Inflammatory macrophage treated with lipopolysaccharide for 1 hour (primary cell): ENCODE measurements at regions not wholly inside any gene's neighbourhood (a gene's known extent, or its start where the extent isn't known, plus 50 kb on each side); places are given as distances from the start of the nearest gene placed in this dataset.
"Not testable (repeated sequence)": the region's sequence is repeated elsewhere in the genome, so short reads cannot be mapped to it uniquely, and the experiment has no call there.

Source experiments
- DNase-seq, 2 donors: peaks; one replicate each; pipeline ENCODE4 v3.0.0-alpha.2; 2020 to 2022

DNA sequence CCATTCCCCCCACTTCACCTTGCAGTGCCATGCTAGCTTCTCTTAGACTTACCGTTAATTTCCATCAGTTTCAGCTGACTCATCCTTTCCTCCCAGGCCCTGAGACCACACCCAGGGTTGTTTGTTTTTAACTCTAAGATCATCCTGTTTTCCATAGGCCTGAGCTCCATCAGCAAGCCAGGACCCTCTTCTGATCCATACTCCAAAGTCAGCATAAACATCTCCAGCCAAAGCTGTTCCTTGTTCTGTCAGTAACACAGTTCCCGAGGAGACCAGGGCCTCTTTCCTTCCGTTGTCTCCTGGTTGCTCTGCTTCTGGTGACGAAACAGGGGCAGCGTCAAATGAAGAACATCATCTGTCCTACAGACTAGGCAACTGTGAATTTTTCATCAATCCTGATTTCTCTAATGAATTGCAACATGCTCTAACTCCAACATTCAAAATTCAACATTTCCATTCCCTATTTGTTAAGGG lies 83.8 kb upstream of the HNF1B start:
- peak; percentile 44 to 59 for DNase-seq

DNA sequence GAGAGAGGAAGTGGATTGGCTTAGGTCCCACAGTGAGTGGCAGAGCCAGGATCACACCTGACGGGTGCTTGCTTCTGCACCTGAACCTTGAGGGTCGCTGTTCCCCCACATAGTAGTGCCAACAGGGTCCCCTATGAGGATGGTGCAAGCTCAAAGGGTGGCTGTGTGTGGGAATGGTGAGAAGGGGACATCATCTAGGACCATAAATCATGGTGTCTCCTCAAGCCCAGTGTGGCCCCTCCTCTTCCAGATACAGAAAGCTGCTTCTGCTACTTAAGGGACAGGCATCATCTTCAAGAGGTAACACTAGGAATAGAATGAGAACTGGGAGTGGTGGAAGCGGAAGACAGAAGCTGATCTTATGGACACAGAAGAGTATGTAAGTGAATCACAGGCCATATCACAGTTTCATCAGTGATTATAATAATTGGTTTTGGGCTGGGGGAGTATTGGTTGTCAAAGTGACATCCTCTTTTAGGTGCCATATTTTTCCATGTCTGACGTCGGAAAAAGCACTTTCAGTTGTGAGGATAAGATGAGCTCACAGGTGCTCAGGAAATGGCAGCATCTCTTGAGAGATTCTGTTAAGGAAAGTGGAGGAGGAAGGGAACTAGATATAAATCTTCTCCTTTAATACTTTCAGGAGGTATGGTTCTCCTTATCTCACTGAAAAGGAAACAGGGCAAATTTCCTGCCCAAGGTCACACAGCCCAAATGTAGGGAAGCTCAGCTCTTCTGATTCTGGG lies 83.2 kb upstream of the HNF1B start:
- no peak for DNase-seq

DNA sequence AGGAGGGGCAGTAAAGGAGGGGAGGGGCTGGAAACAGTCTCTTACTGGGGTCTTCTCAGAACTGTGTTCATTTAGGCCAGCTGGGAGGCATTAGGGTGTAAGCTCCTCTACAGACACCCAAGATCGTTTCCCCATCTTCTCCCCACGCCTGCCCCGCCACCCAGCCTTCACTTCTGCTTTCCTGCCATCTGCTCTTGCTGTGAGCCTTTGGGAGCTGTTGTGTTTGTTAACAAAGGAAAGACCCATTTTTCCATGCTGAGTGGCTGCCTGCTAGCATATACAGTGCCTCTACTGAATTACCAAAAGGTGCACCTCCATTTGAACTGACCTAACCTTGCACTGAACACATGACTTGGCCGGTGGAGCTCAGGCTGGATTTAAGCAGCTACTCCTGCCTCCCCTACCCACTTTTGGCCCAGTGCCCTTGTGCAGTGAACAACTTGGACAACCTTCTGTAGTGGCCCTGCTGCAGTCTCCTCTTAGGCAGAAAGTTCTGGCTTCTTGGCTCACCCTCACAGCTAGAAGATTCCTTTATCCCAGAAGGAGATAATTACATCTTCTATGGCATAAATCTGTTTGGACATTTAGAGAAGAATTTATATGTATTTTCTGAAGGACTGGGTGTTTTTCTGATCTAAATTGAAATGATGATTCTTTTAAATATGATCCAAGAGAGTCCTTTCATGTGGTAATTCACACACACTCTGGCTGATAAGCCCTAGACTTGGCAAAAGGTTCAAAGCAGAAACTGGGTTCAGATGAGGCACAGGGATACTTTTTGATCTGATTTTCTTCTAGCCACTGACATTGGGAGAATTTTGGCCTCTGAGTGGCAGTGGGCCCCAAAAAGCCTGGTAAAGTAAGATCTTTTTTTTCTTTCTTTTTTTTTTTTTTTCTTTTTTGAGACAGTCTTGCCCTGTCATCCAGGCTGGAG lies 81.9 kb upstream of the HNF1B start:
- DNase-seq, result peak; percentile 87

DNA sequence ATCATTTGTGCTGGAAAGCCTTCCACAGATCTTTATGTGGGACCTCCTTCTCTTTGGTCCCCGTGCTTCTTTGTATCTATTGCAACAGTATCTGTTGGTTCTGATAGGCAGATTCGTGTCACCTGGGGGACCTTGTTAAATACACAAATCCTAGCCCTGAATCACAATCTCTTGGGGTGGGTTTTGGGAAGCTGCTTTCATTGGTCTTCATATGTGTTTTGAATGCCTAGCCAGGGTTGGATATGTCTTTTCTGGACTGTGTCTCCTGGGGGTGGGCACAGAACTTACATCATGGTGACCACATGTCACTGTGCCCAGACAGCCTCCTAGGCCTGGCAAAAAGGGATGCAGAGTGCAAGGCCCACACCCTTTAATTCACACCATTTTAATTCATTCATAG lies 81.0 kb upstream of the HNF1B start:
- DNase-seq, result no peak

DNA sequence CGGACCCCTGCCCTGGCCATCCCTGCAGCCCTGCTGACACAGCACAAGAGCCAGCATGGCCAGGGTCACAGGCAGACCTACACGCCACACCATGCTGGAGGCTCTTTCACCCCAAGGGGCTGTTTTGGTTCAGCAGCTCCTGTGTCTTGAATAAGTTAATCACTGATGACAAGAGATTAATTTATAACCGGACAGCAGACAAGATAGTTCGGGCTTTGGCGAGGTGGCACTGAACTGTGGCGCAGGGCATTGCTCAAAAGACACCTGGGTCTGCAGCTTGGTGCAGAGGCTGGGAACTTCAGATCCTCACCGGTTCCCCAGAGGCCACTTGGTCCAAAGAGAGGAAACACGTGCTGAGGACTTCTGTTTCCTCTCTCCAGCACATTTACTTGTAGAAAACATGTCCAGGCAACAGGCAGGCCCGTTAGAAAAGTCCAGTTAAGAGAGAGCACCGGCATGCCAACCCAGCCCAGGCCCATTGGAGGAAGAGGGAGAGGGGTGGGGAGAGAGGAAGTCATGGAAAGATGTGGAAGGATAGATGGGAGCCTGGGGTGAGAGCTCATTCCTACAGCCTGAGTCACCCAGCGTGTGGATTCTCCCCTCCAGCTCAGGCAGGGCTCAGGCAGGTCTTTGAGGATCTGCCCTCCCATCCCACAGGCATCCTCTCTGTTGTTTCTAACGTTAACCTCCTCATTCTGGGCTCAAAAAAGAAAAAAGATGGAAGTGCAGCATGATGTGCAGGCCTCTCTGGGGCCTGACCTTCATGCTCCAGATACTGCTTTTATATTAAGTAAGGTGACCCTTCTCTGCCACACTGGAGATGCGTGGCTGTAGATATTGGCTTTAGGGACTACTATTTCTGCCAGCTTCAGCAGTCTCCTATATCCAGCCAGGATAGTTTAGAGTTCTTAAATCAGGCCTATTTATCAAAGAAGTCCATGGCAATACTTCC lies 80.0 kb upstream of the HNF1B start:
- DNase-seq, result no peak

DNA sequence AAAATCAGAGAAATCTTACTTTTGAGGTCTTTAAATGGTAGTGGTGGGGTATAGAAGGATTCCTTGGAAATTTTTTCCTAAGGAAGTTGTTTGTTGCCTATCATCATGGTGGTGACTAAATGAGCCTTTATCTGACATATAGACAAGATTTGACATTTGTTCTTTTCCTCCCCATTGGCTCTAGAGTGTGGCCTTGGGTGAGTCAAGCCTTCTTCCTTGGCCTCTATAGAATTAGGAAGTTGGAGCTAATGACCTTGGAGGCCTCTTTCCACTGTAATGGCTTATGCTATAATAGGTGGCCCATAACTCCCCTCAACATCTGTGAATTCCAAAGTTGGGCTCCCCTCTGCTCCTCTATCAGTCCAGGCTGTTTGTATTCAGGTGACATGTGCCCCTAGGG lies 79.1 kb upstream of the HNF1B start:
- DNase-seq, result peak in 1 of 2 donors; percentile 39

DNA sequence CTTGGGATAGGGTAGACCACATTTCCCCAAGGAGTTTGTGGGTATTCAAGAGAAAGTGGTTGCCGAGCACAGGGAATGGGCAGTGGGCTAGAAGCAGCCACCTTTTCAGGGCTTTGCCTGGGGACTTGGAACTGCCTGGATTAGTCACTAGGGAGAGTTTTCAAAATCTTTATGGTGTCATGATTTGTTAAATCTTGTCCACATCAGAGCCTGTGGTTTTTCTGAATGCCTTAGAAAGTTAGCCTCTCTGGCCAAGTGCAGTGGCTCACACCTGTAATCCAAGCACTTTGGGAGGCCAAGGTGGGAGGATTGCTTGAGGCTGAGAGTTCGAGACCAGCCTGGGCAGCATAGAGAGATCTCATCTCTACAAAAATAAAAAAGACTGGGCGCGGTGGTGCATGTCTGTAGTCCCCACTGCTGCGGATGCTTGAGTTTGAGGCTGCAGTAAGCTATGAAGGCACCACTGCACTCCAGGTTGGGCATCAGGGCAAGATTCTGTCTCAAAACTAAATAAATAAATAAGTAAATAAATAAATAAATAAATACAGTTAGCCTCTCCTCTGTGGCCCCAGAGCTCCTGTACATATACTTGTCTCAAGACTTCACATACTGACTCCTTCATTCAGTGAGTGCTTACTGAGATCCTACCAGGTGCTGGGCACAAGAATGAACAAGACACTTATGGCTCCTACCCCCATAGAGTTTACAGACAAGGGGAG lies 76.3 kb upstream of the HNF1B start:
- DNase-seq, result peak in 1 of 2 donors; percentile 67

DNA sequence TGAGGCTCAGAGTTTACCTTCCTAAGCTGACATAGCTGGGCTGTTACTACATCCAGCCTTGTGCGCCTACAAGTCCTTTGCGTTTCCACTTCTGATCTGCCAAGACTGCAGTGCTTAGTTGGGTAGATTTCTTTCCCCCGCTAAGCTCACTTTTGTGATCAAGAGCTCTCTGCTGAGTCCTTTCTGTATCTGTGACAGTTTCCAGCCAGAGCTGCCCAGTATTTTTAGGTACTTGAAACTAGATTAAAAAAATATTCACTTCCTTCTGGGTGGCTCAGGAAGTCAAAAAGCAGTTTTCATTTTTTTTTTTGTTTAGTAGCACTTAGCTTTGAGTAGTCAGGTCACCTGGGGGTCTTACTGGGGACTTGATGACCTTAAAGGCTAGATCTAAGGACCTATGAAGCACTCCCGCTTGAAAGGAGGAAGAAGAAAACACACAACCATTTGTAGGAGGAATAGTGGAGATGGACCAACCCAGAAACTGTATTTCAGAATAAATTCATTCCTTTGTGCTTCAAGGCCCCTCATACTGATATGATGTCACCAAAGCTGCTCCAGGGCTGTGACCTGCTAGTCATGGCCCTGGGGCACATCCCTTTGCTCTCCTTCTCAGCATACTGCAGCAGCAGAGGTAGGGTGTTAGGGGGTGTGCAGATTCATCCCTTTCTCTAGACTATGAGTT lies 75.6 kb upstream of the HNF1B start:
- DNase-seq, result no peak

DNA sequence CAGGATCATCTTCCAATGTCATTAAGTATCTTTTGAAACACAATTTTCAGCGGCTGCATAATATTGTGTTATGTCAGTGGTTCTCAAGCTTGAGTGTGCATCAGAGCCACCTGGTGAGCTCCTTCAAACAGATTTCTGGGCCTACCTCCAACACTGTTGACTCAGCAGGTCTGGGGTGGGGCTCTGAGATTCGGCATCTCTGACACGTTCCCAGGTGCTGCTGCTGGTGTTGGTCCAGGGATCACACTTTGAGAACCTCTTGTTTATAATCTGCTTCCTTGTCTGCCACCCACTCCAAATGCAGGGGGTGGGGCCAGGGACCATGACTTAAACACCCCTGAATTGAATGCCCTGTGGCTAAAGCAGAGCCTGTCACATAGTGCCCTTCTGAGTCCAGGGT lies 73.8 kb upstream of the HNF1B start:
- no peak for DNase-seq

DNA sequence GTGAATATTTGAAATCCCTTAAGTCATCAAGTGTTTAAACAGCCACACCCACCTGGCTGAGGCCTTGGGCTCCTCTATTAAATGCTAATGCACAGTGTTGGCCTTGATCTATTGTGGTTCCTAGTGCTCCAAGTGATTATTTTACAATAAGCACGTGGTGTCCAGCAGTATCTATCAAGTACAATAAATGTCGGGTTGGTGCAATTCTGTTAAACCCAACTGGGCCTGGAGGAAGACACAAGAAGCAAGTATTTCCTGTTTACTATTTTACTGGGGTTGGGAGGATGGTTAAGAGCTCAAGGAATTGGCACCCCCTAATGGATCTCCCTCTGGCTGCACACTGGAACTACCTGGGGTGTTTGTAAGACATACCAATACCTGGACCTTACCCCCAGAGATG lies 72.1 kb upstream of the HNF1B start:
- DNase-seq, result no peak

DNA sequence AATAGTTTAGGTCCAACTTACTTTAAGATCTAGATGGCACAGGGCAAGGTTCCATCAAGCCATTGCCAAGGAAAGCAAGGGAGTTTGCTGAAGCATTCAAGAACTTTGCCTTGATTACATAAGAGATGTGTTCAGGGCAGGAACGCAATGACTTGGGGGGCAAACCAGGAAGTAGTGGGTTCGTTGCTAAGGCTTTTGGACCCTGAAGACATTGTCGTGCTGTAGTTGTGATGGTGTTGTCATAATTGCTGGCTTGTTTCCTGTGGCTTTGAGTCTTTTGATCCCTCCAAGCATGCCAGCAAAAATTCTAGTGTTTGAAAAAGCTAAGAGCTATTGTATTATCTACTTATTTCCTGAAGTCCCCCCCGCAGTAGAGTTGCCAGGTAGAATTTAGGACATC lies 70.7 kb upstream of the HNF1B start:
- DNase-seq, result no peak

DNA sequence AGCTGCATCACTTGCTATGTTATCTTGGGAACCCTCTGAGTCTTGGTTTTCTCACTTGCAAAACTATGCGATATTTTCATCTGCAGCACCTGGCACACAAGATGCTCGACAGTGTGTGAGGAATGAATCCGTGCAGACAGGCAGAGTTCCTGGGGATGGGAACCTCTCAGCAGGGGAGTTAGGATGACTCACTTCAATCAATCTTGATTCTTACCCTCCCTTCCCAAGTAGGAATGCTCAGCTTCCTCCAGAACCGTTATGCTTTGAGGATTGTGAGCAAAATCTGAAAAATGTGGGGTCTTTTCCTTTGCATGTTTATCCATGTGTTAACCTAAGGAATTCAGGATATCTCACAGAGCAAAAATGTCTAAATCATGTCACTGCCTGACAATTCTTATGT lies 68.9 kb upstream of the HNF1B start:
- DNase-seq, result no peak

DNA sequence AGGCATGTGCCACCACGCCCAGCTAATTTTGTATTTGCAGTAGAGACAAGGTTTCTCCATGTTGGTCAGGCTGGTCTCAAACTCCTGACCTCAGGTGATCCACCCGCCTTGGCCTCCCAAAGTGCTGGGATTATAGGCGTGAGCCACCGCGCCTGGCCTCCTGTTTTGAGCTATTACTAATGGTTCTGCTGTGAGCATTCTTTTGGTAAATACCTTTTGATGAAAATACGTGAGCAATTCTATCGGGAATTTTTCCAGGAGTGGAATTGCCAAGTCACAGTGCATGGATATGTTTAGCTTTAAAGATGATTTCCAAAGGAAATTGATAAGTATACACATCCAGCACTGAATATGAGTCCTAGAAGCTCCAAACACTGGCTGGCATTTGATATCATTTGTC lies 64.0 kb upstream of the HNF1B start:
- DNase-seq, result not testable (repeated sequence)

DNA sequence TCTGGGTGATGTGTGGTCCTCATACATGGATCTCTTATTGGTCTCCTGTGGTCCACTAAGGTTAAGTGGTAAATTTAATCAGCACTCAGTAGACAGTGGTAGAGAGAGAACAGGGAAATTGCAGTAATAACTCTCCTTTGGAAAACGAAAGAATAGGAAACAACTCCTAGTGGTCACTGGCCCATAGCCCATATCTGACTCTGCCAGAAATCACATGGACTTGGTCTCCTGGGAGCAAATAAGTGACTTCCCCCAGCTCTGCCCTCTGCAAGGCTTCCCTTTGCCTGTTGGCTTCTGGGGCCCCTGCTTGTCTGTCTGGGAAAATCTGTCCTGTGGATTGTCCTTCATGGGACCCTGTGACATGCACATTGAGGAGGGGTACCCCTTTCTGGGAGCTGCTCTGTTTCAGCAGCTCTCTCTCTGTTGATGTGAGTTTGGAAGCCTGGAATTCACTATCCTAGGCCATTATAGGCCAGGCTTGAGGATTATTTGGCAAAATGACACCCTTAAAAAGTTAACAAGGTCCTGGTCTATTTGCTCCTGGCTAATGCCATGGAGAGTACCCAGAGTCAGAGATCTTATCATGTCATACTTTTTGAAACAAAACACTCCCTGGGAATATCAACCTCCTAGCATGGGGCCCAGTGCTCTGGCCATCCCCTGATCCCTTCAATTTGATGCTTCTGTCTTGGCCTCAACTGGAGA lies 58.0 kb upstream of the HNF1B start:
- peak in 1 of 2 donors; percentile 34 for DNase-seq

DNA sequence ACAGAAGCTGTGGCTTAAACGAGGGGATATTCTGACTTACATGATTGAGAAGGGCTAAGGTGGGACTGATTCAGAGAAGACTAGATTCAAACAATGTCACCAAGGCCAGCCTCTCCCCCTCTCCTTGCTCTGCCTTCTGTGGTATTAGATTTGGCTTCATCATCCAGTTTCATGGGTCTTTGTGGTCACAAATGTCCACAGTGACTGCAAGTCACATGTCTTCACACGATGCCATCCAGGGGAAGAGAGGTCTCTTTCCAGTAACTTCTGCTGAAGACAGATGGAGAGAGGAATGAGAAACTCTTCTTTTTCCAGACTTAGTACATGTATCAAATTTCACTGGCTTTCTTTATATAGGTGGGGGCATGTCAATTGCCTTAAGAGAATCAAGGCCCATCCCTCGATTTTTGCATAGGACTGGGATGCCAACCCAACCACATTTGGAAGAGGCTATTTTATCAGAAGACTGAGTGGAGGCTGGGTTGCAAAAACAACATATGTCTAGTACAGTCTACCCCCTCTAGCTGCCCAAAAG lies 57.3 kb upstream of the HNF1B start:
- peak in 1 of 2 donors; percentile 21 for DNase-seq

DNA sequence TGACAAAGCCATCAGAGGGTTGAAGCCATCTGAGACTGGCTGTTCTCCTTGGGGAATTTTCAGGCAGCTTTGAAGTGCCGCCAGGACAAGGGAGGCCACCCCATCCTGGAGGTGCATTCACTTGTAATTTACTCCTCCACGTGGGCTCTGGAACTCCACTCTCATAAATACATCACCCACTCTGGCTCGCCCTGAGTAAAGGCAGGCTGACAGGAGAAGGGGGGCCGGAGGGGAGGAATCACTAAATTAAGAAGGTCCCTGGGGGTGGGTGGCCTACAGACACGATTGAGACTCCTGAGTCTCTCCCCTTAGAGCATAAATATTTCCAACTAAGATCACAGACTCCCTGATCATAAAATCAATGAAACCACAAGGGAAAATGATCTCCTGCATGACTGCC lies 56.3 kb upstream of the HNF1B start:
- no peak for DNase-seq

DNA sequence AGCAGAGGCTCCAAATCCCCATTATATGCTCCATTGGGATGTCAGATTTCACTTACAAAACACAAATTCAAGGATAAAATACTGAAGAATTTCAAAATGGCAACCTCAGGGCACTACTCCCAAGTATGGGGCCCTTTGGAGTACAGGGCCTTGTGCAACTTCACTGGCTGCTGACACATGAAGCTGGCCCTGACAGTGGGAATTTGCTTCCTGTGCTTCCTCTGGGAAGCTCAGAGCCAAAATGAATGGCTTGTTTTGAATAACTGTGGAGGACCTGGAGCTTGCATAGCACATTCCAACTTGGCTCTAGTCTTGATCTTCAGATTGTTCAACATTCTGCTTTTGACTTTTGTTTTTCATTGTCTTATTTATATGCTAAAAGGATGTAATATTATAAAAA lies 52.3 kb upstream of the HNF1B start:
- DNase-seq, result no peak

DNA sequence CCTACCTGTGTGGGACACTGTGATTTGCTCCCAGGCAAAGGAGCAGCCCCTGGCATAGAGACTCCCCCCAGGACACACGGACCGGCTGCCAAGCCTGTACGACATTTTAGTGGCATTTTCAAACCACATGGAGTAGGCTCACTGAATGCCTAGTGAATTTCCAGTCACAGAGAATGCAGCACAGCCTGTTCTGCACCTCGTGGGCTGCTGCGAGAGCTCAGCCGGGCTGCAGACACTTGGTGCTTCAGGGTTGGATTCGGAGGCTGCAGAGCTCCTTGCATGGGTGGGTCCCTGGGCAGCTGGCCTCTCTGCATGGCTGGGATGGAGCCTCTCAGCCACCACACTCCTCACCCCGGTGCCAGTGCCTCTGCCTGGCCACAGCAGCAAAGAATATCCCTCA lies 51.2 kb upstream of the HNF1B start:
- no peak for DNase-seq
